SH-SY5Y (cell line): ENCODE measurements at regions not wholly inside any gene's neighbourhood (a gene's known extent, or its start where the extent isn't known, plus 50 kb on each side); places are given as distances from the start of the nearest gene placed in this dataset.

ENCODE experiments used
- GATA2 ChIP-seq: IDR thresholded peaks from 2 replicates; pipeline ENCODE4 v1.6.1; 2011; ENCODE audit warnings: mild to moderate bottlenecking, low read depth, low read length
- GATA3 ChIP-seq: IDR thresholded peaks from 2 replicates; pipeline ENCODE4 v1.6.1; 2011; ENCODE audit warnings: low read depth, mild to moderate bottlenecking, low read length, moderate library complexity

- TF ChIP-seq GATA2 = no peak
- no peak for TF ChIP-seq GATA3
These were observed 1707.8 kb upstream of the ACO1 start for GRCh38 chr9:30676651-30677050.
